Progenitor cell of endocrine pancreas (in vitro differentiated cells): ENCODE measurements at regions not wholly inside any gene's neighbourhood (a gene's known extent, or its start where the extent isn't known, plus 50 kb on each side); places are given as distances from the start of the nearest gene placed in this dataset.
A peak's percentile ranks its signal among the peaks of the same experiment; 100 is the strongest.

ENCODE experiments used
- DNase-seq: peaks from one replicate; pipeline ENCODE4 v3.0.0; 2021; ENCODE audit warnings: low spot score; ENCODE audit not compliant: unreplicated experiment
- H3K27ac Mint-ChIP-seq: 2 replicates; pipeline ENCODE4 v1.8.0; 2021; ENCODE audit warnings: mild to moderate bottlenecking, moderate library complexity, mixed read lengths
- H3K27me3 Mint-ChIP-seq: 2 replicates; pipeline ENCODE4 v1.8.0; 2021; ENCODE audit warnings: mixed read lengths
- H3K36me3 Mint-ChIP-seq: 2 replicates; pipeline ENCODE4 v1.8.0; 2022; ENCODE audit warnings: mixed read lengths; ENCODE audit not compliant: insufficient read depth
- H3K4me1 Mint-ChIP-seq: 2 replicates; pipeline ENCODE4 v1.8.0; 2021; ENCODE audit warnings: low read depth, mixed read lengths
- H3K4me3 Mint-ChIP-seq: 2 replicates; pipeline ENCODE4 v1.8.0; 2021; ENCODE audit warnings: low read depth, mild to moderate bottlenecking, moderate library complexity, mixed read lengths
- H3K9me3 Mint-ChIP-seq: 2 replicates; pipeline ENCODE4 v1.8.0; 2021; ENCODE audit warnings: low read depth, mixed read lengths
- CTCF ChIP-seq: fragments of 200-600 bp; sonication (generic); IDR thresholded peaks from one replicate; pipeline ENCODE4 v1.5.0; 2021; ENCODE audit warnings: antibody characterized with exemption, mild to moderate bottlenecking; ENCODE audit not compliant: unreplicated experiment

DNA sequence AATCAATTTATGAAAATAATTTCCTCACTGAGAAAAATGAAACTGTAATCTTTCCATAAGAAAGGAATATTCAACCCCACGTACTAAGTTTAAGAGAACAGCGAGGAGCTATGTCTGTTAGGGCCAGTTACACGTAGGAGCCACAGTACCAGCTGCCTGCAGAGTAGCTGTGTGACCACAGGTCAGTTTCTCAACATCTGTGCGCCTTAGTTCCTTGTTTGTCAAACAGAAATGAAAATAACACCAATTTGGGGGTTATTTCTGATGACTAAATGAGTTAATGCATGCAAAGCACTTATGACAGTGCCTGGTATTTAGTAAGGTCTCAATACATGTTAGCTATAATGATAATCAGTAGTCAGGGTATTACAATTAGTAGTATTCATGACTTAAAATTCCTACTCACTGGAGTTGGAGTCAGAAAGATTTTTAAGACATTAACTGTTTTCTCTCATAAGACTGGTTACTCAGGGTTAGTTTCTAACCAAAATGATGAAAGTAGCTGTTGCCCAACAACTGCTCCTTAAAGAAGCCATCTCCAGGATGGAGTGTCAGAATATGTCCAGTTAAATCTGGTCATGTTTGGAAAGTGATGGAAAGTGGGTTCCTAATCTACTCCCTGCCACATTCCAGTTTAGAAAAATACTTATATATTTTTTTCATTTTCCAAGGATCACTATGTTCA lies 85.8 kb upstream of the ZNF648 start:
- DNase-seq = no peak
- Mint-ChIP-seq H3K4me3 (no peak overlapping the region), H3K36me3 (no peaks in the 10 kb centered on the region), H3K9me3 (no peaks in the 10 kb centered on the region), H3K27me3 (no peaks in the 10 kb centered on the region), H3K27ac (no peak overlapping the region), H3K4me1 (peaks cover 26% of the 10 kb centered on the region)
- TF ChIP-seq CTCF = no peak

DNA sequence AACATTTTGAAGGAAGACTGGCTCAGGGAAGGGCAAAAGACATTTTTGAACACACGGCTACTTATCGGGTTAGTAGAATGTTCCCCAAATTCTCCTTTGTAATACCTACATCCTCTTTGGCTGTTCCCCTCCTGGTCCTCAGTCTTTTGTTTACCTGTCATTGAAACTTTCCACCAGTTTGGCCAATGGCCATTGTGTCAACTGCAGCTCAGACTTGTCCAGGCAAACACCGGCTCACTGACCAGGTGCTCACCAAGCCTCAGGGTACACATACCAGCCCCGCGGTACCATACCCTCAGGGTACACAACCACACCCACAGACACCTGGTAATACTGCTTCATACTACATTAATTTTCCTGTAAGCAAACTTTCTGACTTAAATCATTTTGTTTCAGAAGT lies 84.8 kb upstream of the ZNF648 start:
- Mint-ChIP-seq H3K27me3 (no peaks in the 10 kb centered on the region), H3K36me3 (no peaks in the 10 kb centered on the region), H3K4me1 (peaks cover 26% of the 10 kb centered on the region), H3K9me3 (no peaks in the 10 kb centered on the region), H3K27ac (no peak overlapping the region), H3K4me3 (no peak overlapping the region)
- no peak for TF ChIP-seq CTCF
- DNase-seq = no peak

- Mint-ChIP-seq H3K36me3 (no peaks in the 10 kb centered on the region), H3K4me3 (no peak overlapping the region), H3K27me3 (no peaks in the 10 kb centered on the region), H3K27ac (no peak overlapping the region), H3K4me1 (peaks cover 28% of the 10 kb centered on the region), H3K9me3 (no peaks in the 10 kb centered on the region)
- no peak for TF ChIP-seq CTCF
- no peak for DNase-seq
Measured at GRCh38 chr1:182145441-182145840, 83.9 kb upstream of the ZNF648 start.

GRCh38 chr1:182144646-182145030 lies 83.1 kb upstream of the ZNF648 start:
- H3K4me3 Mint-ChIP-seq = no peak overlapping the region
- TF ChIP-seq CTCF = no peak
- H3K36me3 Mint-ChIP-seq = no peaks in the 10 kb centered on the region
- peaks cover 28% of the 10 kb centered on the region for H3K4me1 Mint-ChIP-seq
- no peaks in the 10 kb centered on the region for H3K9me3 Mint-ChIP-seq
- H3K27ac Mint-ChIP-seq = peak overlapping the region; percentile 92
- H3K27me3 Mint-ChIP-seq = no peaks in the 10 kb centered on the region
- DNase-seq = no peak

DNA sequence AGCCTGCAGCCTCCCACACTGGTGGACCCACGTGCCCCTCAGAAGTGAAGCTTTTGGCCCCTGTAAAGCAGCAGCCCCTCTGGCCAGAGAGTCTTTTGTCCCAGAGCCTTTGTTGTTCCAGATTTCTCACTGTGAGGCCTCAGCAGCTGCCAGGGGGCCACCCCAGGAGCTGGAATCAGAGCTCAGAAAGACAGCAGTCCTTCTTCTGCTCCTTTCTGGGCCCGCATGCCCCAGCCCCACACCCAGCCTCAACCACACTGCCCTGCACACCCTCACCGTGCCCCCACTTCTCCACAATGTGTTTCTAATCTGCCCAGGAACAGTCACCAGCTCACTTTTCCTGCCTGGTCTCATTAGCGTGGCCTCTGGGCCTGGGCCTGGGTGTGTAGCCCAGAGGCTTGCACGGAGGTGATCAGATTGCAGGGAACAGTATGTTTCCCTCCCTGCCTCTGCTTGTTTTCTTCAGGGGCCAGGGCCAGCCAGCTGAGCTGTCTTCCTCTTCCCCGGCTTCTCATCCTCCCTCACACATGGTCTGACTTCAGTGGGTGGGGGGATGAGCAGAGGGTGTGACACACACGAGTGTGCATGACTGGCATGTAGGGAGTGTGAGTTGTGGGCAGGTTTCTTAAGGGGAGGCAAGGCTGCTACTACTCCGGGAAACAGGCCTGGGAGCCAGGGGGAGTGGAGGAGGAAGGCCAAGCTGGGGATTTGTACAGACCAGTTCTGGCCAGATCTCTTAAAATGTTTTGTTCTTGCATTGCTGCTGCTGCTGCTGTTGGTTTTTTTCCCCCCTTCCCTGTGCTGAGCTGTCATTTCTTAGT lies 82.5 kb upstream of the ZNF648 start:
- H3K4me1 Mint-ChIP-seq = peaks cover 28% of the 10 kb centered on the region
- peak overlapping the region; percentile 92 for H3K27ac Mint-ChIP-seq
- no peak overlapping the region for H3K4me3 Mint-ChIP-seq
- H3K36me3 Mint-ChIP-seq = no peaks in the 10 kb centered on the region
- TF ChIP-seq CTCF = no peak
- no peaks in the 10 kb centered on the region for H3K9me3 Mint-ChIP-seq
- no peaks in the 10 kb centered on the region for H3K27me3 Mint-ChIP-seq
- DNase-seq = no peak
